Fibroblast of skin of left quadriceps (primary cell): ENCODE measurements at regions not wholly inside any gene's neighbourhood (a gene's known extent, or its start where the extent isn't known, plus 50 kb on each side); places are given as distances from the start of the nearest gene placed in this dataset.
"Not testable (repeated sequence)": the region's sequence is repeated elsewhere in the genome, so short reads cannot be mapped to it uniquely, and the experiment has no call there.

Source experiments
- DNase-seq, 2 experiments: peaks; one replicate each; pipeline ENCODE4 v3.0.0-alpha.2; 2013; ENCODE audit warnings: low read depth in 2 of 2

DNA sequence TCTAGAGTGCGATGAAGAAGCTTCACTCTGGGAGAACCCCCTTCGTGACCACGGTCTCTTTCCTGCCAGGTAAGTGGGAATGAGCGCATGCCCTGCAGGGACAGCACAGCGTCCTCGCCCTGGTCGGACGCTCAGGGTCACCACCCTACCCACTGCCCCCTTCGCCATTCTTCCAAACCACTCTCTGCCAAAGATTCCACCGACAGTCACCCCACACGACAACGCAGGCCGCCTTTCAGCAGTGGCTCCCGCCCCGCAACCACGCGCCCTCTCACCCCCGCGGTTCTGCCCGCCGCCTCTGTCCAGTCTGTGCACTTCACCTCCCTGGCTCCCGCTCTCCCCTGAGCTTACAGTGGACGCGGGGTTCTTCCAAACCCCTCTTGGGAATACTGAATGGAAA lies 82.3 kb upstream of the FCGR1A start:
- not testable (repeated sequence) for DNase-seq

DNA sequence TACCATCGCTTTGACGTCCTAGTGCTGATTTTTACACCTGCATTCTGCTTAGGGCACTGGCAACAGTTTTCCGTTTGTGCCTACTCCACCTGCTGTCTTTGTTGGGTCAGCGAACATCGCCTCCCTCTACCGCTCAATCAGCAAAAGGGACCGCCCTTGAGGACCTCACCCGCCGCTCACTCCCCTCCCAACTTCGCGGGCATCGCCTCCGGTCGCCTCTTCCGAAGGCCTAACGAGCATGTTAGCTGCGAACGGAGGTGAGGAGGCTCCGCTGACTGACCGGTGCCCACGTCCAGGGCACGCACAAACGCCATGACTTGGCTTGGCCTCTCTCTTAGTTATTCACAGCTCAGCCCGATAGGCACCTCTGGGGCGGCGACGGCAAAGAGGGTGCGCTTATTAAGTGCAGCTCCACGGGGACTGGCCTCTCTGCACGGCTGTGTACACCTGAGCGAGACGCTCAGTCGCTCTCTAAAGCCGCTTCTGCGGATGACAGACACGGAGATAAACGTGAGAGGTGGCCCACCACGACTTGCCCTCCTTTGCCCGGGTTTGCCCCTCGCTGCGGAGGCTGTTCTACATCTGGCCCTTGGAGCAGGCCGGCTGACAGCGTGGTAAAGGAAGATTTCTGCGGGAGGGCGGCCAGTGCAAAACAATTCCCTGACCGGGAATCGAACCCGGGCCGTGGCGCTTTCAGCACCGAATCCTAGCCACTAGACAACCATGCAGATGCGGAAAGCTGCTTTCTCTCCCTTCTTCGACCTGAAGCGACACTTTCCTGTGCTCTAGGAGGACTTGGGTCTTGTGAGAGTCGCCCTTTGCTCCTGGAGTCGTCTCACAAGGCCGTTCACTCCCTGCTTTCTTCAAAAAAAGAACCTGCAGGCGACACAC lies 81.6 kb upstream of the FCGR1A start:
- DNase-seq = not testable (repeated sequence)

DNA sequence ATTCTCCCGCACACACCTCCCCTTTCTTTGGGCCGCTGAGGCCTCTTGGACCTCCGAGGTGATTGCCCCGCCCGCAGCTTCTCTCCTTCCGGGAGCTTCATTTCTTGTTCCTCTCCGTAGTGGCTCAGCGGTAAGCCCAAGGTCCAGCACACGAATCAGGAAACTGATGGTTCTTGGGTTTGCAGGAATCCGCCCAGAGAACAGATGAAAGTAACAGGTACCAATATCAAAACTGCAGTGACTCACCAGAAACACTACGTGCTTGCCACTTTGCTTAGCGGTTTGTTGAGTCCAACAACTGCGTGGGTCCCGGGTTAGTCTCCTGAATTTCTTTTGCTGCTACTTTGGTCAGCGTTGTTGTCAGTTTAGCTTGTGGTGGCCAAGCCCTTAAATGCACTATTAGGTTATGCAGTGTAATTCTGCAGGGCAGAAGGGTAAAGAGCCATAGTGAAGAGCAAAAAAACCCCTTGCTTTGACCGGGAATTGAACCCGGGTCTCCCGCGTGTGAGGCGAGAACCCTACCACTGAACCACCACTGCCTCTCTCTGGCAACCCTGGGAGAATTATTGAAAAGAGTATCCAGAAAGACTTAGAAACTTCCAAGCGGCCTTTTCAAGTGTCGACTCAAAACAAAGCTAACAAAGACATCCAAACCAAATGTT lies 74.2 kb upstream of the FCGR1A start:
- DNase-seq = peak in 1 of 2 experiments; percentile 4

DNA sequence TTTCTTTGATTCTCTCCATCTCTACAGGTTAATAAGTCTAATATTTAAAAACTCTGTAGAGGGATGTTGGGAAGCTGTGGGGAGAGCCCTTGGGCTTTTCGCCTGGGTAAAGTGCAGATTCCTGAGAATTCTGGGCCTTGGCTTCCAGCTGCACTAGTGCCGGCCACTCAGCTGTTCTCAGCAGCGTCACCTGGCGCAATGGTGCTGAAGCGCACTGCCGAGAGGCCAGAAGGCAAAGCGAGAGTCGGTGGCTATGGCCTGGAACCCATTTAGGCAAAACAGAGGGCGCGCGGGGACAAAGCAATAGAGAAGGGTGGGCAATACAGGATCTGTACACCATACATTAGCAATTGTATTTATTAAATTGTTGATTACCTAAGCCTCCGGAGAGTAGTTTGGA lies 70.8 kb upstream of the FCGR1A start:
- DNase-seq = not testable (repeated sequence)

DNA sequence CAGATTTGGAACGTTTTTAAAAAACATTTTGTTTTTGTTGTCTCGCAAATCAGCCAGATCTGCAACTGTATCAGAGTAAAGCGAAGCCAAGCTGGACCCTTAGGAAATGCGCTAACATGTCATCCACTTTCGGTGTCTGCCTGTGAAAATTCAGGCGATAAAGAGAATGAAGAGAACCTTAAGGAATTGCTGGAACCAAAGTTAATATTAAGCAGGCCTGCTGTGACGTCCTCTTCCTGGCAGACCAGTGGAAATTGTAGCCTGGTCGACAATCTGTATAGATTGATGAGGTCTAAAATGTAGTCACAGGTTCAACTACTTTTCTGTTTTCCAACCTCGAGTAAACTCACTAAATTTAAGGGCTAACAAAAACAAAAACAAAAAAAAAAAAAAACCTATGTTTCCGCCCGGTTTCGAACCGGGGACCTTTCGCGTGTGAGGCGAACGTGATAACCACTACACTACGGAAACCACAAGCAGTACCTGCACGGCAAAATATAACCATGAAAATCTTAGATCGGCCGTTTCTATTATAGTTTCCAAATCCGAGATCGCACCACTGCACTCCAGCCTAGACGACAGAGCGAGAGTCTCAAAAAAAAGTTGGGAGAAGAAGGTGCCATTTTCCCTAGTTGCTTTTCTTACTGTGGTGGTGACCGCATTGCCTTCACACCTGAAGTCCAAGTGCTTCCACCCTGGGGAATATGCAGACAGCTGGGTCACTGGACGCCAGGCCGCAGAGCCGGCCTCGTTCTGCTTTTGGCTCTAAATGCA lies 70.2 kb upstream of the FCGR1A start:
- DNase-seq = peak in 1 of 2 experiments; percentile 4

DNA sequence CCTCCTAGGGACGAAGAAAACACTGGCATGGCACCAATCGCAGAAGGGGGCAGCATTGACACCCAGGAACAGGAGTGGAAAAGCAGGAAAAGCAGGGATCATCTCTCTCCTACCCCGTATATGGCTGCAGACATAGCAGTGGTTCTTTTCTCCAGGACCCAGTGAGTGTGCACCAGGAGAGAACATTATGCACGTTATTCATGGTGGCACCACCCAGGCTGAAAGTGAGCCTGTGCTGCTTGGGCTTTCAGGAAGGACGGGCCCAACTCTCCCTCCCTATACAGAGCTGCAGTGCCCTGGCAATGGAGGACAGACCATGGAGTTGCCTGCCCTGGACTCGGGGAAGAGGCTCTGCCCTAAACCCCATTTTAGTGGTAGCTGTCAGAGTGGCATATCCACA lies 69.0 kb upstream of the FCGR1A start:
- DNase-seq = not testable (repeated sequence)

DNA sequence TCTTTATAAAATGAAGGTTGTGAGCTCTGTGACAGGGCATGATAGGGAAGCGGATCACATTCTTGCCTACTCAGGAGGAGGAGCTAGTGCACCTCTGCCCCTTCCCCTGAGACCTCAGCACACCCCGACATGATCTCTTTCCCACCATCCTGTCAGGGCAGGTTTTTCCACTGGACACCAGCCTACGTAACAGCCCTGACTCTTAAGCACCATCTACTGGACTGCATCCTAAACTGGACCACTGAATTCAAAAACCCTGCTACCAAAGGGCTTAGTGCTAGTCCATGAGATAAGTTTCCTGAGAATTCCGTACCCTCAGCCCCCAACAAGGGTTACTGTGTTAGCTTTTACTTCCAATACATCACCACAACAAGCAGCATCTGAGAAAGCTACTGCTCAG lies 68.5 kb upstream of the FCGR1A start:
- DNase-seq = not testable (repeated sequence)

DNA sequence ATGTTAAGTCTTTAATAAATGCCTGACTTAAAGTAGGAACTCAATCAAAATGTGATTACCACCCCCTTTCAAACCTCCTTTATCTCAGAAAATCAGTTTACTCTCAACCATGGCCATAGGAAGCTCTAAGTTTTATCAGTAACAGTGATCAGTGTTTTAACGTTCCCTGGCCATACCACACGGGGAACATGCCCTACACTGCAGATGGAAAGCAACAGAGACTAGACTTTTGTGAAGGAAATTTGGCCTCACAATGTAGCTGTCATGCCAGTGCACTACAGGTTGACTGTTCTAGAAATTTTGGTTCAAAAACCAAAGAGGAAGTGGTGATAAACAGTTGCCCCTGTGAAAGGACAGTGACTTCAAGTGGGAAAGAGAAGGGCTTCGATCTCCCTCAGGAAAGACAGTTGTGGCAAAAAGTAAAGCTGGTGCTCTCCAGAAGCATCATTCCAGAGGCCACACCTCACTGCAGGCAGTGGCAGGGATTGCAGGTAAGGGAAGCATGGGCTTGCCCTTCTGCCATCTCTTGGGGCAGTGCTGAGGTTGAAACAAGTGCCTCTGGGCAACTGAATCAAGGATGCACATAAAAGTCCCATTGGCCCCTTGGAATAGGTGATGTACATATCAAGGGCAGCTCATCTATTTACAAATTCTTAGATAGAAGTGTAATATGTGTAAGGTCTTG lies 57.7 kb upstream of the FCGR1A start:
- DNase-seq = not testable (repeated sequence)

DNA sequence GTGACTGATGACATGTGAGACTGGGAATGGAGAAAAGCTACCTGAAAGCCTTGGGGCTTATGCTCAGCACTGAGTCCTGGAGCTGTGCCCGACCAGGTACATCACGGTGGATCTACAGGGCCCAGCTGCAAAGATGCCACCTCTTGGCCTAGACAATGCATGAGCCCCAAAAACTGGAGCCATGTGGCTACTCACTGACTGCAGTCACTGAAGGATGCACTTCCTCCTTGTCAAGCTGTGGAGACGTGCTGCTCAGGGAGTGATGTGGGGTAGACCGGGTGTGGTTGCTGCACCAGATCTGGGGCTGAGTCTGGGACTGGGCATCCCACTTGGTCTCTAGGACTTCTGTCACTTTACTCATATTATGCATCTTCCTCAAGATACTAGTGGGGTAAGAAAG lies 55.8 kb upstream of the FCGR1A start:
- DNase-seq = not testable (repeated sequence)

DNA sequence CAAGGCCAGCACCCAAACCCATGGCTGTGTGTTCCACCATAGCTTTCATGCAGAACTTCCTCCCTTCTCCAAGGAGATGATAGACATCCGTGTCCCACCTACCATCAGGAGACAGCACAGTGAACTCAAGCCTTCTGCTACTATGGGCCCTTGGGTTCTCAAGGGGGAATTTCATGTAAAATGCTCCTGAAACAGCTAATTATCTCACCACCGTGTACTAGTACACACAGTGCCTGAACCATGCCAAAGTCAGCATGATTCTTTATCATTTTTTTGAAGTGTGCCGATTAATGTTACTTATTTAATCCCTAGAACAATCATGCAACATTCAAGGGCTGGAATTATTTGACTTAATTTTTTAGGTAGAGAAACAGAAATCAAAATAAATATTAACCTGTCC lies 53.9 kb upstream of the FCGR1A start:
- not testable (repeated sequence) for DNase-seq
